Activated T-cell treated with anti-CD3 and anti-CD28 coated beads, Interleukin-2, amount 50 U/mL, for 24 hours (primary cell): ENCODE measurements at regions not wholly inside any gene's neighbourhood (a gene's known extent, or its start where the extent isn't known, plus 50 kb on each side); places are given as distances from the start of the nearest gene placed in this dataset.
A peak's percentile ranks its signal among the peaks of the same experiment; 100 is the strongest.
"Not testable (repeated sequence)": the region's sequence is repeated elsewhere in the genome, so short reads cannot be mapped to it uniquely, and the experiment has no call there.

Experiments used
- DNase-seq: peaks from one replicate; pipeline ENCODE4 v3.0.0-alpha.2; 2020
- H3K27ac Mint-ChIP-seq: 2 replicates; pipeline ENCODE4 v1.8.0; 2020; ENCODE audit warnings: mild to moderate bottlenecking, mixed read lengths
- H3K27me3 Mint-ChIP-seq: 2 replicates; pipeline ENCODE4 v1.8.0; 2020; ENCODE audit warnings: mixed read lengths
- H3K36me3 Mint-ChIP-seq: 2 replicates; pipeline ENCODE4 v1.8.0; 2020; ENCODE audit warnings: low read depth, mixed read lengths
- H3K4me1 Mint-ChIP-seq: 2 replicates; pipeline ENCODE4 v1.8.0; 2020; ENCODE audit warnings: low read depth, mixed read lengths
- H3K4me3 Mint-ChIP-seq: 2 replicates; pipeline ENCODE4 v1.8.0; 2020; ENCODE audit warnings: mild to moderate bottlenecking, moderate library complexity, mixed read lengths
- H3K9me3 Mint-ChIP-seq: 2 replicates; pipeline ENCODE4 v1.8.0; 2020; ENCODE audit warnings: mixed read lengths

DNA sequence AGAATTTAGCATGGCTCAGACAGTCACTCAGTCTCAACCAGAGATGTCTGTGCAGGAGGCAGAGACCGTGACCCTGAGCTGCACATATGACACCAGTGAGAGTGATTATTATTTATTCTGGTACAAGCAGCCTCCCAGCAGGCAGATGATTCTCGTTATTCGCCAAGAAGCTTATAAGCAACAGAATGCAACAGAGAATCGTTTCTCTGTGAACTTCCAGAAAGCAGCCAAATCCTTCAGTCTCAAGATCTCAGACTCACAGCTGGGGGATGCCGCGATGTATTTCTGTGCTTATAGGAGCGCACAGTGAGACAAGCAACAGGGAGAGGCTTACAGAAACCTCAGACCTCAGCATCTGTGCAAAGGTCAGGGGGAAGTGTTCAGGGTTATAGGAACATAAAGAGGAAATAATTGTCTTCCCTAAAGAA, 307.6 kb downstream of the DAD1 start:
- H3K4me1 Mint-ChIP-seq, H3K9me3 Mint-ChIP-seq, H3K27me3 Mint-ChIP-seq, DNase-seq, H3K27ac Mint-ChIP-seq, H3K36me3 Mint-ChIP-seq: not testable (repeated sequence)
- peak overlapping the region; percentile 71 for H3K4me3 Mint-ChIP-seq

GRCh38 chr14:22280497-22281316, 308.3 kb downstream of the DAD1 start:
- Mint-ChIP-seq H3K4me3 (peak overlapping the region; percentile 71), H3K9me3 (no peaks in the 10 kb centered on the region), H3K27ac (peak overlapping the region; percentile 71), H3K4me1 (peaks cover 2% of the 10 kb centered on the region), H3K36me3 (no peaks in the 10 kb centered on the region), H3K27me3 (no peaks in the 10 kb centered on the region)
- DNase-seq, result no peak

DNA sequence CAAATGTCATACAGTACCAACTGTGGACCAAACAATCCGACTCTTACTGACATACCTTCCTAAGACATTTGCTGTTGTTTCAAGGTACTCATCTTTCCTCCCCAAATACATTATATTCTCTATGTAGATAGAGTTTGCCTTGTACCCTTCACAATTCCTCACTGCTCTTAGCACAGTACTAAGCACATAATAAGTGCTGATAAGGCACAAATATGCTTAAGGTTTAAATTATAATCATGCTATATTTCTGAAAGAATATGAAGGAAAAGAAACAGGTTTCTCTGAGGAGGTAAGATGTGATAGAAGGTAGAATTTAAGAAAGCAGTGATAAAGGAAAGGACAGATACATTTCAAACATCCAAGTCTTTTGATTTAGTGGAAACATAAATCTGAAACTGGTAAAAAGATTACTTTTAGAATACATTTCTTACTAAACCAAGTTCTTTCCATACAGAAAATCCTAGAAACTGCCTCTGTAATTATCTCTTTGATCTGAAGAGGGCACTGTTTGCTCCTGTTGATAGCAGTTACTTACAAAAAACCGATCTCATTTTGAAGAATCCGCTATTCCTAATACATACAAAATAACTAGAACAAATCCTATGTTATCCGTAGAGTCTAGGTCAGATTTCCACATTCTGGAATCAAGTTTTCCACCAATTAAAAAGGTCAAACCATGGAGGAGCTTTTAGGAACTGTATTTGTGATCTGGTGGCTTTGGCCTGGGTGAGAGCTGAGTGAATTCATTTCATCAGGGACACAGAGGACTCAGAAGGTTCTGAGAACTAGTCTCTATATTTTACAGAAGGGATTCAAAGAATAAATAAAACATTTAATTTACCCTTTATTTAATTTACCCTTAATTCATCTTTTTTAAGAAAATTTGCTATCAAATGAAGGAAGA, 311.9 kb downstream of the DAD1 start:
- Mint-ChIP-seq H3K27me3 (no peaks in the 10 kb centered on the region), H3K36me3 (no peaks in the 10 kb centered on the region)

DNA sequence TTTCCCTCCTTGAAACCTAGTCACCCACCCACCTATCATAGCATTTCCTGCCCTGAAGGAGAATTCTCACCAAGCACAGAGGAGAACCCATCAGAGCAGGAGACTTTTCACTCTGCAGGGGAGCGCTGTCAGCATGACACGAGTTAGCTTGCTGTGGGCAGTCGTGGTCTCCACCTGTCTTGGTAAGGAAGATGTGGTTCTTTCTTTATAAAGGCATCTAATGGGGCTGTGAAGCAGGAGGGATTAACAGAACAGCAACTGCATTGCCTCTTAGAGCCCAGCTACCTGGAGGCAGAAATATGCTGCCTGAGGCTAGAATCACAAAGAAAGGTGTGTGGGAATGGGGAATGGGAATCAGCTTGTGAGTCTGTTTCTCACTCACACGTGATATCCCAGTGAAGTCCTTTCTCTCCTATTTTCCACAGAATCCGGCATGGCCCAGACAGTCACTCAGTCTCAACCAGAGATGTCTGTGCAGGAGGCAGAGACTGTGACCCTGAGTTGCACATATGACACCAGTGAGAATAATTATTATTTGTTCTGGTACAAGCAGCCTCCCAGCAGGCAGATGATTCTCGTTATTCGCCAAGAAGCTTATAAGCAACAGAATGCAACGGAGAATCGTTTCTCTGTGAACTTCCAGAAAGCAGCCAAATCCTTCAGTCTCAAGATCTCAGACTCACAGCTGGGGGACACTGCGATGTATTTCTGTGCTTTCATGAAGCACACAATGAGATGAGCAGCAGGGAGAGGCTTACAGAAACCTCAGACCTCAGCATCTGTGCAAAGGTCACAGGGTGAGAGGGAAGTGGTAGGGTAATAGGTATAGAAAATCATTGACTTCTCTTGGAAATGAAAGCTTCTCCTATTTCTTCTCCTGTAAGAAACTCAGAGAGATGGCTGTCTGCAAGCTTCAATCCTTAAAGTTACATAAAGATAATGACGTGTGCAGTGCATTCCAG, 316.9 kb downstream of the DAD1 start:
- Mint-ChIP-seq H3K27me3 (no peaks in the 10 kb centered on the region), H3K9me3 (no peaks in the 10 kb centered on the region), H3K4me3 (peak overlapping the region; percentile 59), H3K36me3 (no peaks in the 10 kb centered on the region), H3K27ac (no peak overlapping the region), H3K4me1 (no peaks in the 10 kb centered on the region)
- no peak for DNase-seq

More for the DNA sequence above, 311.9 kb downstream of the DAD1 start:
- no peak overlapping the region for H3K27ac Mint-ChIP-seq
- H3K9me3 Mint-ChIP-seq, result no peaks in the 10 kb centered on the region
- no peak overlapping the region for H3K4me3 Mint-ChIP-seq
- no peak for DNase-seq
- H3K4me1 Mint-ChIP-seq, result peaks cover 2% of the 10 kb centered on the region

GRCh38 chr14:22268875-22269274, 320.1 kb downstream of the DAD1 start:
- no peaks in the 10 kb centered on the region for H3K36me3 Mint-ChIP-seq
- H3K4me3 Mint-ChIP-seq, result peak overlapping the region; percentile 42
- peaks cover 2% of the 10 kb centered on the region for H3K4me1 Mint-ChIP-seq
- H3K27ac Mint-ChIP-seq, result peak overlapping the region; percentile 83
- H3K27me3 Mint-ChIP-seq, result no peaks in the 10 kb centered on the region
- H3K9me3 Mint-ChIP-seq, result no peaks in the 10 kb centered on the region
- no peak for DNase-seq

- Mint-ChIP-seq H3K9me3 (no peaks in the 10 kb centered on the region), H3K4me1 (peaks cover 2% of the 10 kb centered on the region), H3K27me3 (no peaks in the 10 kb centered on the region), H3K27ac (peak overlapping the region; percentile 29), H3K36me3 (no peaks in the 10 kb centered on the region), H3K4me3 (no peak overlapping the region)
- no peak for DNase-seq
Observed at GRCh38 chr14:22266683-22267082, 322.3 kb downstream of the DAD1 start.

DNA sequence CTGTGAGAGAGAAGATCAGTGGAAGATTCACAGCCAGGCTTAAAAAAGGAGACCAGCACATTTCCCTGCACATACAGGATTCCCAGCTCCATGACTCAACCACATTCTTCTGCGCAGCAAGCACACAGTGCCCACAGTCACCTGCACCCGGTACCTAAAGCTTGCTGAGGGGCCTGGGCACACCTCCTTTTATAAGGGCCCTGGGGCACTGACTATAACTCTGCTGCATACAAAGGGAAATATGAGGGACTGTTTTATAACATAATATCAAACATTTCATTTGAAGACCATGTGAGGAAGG, 322.9 kb downstream of the DAD1 start:
- H3K4me3 Mint-ChIP-seq, result no peak overlapping the region
- no peaks in the 10 kb centered on the region for H3K9me3 Mint-ChIP-seq
- no peaks in the 10 kb centered on the region for H3K36me3 Mint-ChIP-seq
- H3K4me1 Mint-ChIP-seq, result peaks cover 2% of the 10 kb centered on the region
- no peak overlapping the region for H3K27ac Mint-ChIP-seq
- no peak for DNase-seq
- H3K27me3 Mint-ChIP-seq, result no peaks in the 10 kb centered on the region

DNA sequence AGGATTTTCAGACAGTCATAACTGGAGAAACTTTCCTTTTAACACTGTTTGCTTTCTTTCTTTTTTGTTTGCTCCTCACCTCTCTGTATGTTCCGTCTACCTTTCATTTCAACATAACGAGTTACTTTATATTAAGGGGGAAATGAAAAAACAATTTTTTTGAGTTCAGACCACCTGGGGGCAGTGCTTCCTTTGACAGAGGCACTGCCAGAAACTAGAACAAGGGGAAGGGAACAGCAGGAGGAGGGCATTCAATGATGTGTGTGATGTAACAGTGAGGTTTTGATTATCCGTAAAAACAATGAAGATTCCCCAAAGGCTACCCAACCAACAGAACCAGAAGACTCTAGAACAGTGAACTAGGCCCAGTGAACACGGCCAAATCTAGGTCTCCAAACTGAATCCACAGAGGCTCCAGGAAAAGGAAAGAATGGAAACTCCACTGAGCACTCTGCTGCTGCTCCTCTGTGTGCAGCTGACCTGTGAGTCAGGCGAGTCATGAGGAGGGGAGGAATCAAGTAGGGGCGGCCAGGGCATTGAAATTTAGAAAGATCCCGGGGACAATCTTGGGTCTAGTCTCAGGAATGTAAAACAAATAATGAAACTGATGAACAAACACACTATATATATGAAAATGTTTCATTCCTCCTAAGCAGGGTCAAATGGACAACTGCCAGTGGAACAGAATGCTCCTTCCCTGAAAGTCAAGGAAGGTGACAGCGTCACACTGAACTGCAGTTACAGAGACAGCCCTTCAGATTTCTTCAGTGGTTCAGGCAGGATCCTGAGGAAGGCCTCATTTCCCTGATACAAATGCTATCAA, 323.5 kb downstream of the DAD1 start:
- DNase-seq, result no peak
- Mint-ChIP-seq H3K36me3 (no peaks in the 10 kb centered on the region), H3K9me3 (no peaks in the 10 kb centered on the region), H3K4me1 (peaks cover 2% of the 10 kb centered on the region), H3K27ac (no peak overlapping the region), H3K4me3 (no peak overlapping the region), H3K27me3 (no peaks in the 10 kb centered on the region)

DNA sequence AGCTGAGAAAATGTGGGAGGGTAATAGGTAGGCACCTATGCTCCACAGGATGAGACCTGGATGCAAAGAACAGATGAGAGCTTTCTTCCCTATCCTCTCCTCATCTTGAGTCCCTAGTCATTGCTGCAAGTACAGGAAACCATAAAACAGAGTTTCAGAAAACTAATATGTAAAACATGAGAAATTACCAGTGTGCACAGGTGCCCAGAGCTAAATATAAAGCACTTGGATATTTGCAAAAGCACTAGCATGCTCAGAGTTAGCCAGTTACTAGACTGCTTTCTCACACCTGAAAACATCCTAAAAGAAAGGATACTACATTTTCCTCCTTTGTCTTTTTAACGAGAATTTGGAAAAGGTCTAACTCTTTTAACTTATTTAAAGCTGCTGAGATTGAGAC, 324.3 kb downstream of the DAD1 start:
- Mint-ChIP-seq H3K4me3 (no peak overlapping the region), H3K27ac (no peak overlapping the region), H3K4me1 (peaks cover 2% of the 10 kb centered on the region), H3K36me3 (no peaks in the 10 kb centered on the region), H3K9me3 (no peaks in the 10 kb centered on the region), H3K27me3 (no peaks in the 10 kb centered on the region)
- DNase-seq, result no peak

DNA sequence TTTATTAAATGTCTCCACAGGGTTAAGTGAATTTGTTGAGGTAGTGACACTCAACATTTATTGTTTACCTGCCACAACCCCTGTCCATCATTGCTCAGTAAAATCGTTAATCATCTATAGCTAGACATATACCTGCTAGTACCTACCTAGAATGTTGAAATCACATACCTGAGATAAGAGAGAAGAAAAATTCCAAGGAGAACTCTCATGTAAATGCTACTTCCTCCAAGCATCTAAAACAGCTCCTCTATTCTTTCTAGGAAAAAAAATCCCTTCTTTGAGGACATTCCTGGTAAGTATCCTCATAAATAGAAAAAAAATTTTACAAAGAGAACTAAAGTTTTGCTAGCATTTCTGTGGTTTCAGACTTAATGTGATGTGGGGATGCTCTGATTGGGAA, 325.1 kb downstream of the DAD1 start:
- H3K4me3 Mint-ChIP-seq, result no peak overlapping the region
- no peak for DNase-seq
- peaks cover 2% of the 10 kb centered on the region for H3K4me1 Mint-ChIP-seq
- H3K27ac Mint-ChIP-seq, result no peak overlapping the region
- H3K36me3 Mint-ChIP-seq, result no peaks in the 10 kb centered on the region
- no peaks in the 10 kb centered on the region for H3K9me3 Mint-ChIP-seq
- H3K27me3 Mint-ChIP-seq, result no peaks in the 10 kb centered on the region

DNA sequence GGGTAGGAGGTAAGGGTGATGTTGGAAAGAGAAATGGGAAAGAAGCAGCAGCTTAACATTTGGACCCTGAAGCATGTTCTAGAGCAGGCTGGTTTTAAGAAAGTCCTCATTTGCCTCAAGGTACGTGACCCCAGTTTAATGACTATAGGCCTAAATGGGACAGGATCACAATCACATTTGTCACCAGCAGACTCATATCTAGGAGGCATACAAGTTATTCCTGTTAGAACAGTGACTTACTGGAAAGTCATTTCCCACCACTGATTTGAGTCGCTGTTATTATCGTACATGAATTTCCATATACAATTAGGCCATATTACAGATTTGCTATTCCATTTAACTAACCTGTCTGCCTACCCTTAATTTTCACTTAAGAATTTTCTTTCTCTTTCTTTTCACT, 326.1 kb downstream of the DAD1 start:
- no peak for DNase-seq
- Mint-ChIP-seq H3K4me1 (peaks cover 2% of the 10 kb centered on the region), H3K27me3 (no peaks in the 10 kb centered on the region), H3K27ac (no peak overlapping the region), H3K36me3 (no peaks in the 10 kb centered on the region), H3K9me3 (no peaks in the 10 kb centered on the region), H3K4me3 (no peak overlapping the region)

GRCh38 chr14:22255017-22255950, 333.7 kb downstream of the DAD1 start:
- H3K36me3 Mint-ChIP-seq, result no peaks in the 10 kb centered on the region
- H3K9me3 Mint-ChIP-seq, result no peaks in the 10 kb centered on the region
- no peaks in the 10 kb centered on the region for H3K27me3 Mint-ChIP-seq
- H3K27ac Mint-ChIP-seq, result no peak overlapping the region
- H3K4me1 Mint-ChIP-seq, result no peaks in the 10 kb centered on the region
- no peak for DNase-seq
- no peak overlapping the region for H3K4me3 Mint-ChIP-seq

GRCh38 chr14:22252686-22253085, 336.3 kb downstream of the DAD1 start:
- no peak overlapping the region for H3K27ac Mint-ChIP-seq
- H3K4me1 Mint-ChIP-seq, result no peaks in the 10 kb centered on the region
- no peak for DNase-seq
- H3K36me3 Mint-ChIP-seq, result no peaks in the 10 kb centered on the region
- no peaks in the 10 kb centered on the region for H3K9me3 Mint-ChIP-seq
- H3K27me3 Mint-ChIP-seq, result no peaks in the 10 kb centered on the region
- H3K4me3 Mint-ChIP-seq, result no peak overlapping the region
